ENCODE measurements at regions not wholly inside any gene's neighbourhood (a gene's known extent, or its start where the extent isn't known, plus 50 kb on each side); places are given as distances from the start of the nearest gene placed in this dataset.

DNA sequence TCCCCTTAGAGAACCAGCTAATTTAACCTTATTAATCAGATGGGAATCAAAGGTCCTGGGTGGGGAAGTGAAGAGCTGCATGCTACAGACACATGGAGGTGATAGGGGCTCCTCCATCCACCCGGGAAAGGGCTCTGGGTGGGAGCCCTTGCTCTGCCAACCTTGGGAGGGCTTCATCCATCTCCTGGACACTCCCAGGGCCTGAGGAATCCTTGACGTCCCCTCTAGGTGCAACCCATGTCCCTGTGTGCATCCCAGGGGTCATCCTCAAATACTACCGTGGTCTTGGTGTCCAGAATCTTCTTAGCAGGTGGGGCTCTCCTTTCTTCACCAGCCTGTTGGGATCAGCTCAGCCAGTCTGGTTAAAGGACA, 55.4 kb upstream of the IGFBP3 start:
- no peak overlapping the region for H3K4me3 ChIP-seq (ENCODE audit: severe bottlenecking)
- no peaks in the 10 kb centered on the region for H3K27me3 ChIP-seq (ENCODE audit: insufficient read depth, poor library complexity, severe bottlenecking)
- ATAC-seq (ENCODE audit: low read depth) (no peak), DNase-seq (ENCODE audit: low spot score) (no peak)
- TF ChIP-seq CTCF (IDR thresholded peaks at IDR 0.05; ENCODE audit: poor library complexity, severe bottlenecking) = no peak
- H3K9me3 ChIP-seq (ENCODE audit: severe bottlenecking) = no peaks in the 10 kb centered on the region
- no peak overlapping the region for H3K27ac ChIP-seq (ENCODE audit: poor library complexity, severe bottlenecking)
- no peaks in the 10 kb centered on the region for H3K36me3 ChIP-seq (ENCODE audit: low read depth)
- peaks cover 21% of the 10 kb centered on the region for H3K4me1 ChIP-seq (ENCODE audit: insufficient read depth, poor library complexity, severe bottlenecking)

DNA sequence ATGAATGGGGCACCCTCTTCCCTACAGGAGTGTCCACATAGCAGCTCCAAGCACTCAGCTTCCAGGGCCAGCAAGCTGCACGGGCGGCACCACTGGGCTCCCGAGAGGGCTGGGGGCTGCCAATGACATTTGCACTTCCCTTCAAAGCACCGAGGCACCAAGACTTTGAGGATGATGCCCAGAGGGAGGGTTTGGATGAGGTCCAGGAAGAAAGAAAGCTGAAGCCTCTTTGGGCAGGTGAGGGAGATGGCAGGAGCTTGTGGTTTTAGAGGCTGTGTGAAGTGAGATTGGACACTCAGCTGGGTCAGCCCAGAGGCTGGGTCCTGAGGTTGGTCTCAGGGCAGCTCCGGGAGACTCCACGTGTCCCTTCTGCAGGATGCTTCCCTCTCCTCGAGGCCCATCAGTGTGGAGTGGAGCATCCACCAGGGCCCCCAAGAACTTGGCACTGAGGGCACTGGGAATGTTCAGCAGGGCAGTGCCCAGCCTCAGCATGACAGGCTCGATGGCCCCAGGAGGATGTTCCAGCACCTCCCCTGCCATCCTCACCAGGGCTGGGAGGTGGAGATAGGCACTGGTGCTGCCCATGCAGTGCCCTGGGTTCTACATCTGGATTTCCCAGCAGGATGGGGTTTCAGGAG, 54.9 kb upstream of the IGFBP3 start:
- peaks cover 21% of the 10 kb centered on the region for H3K4me1 ChIP-seq (ENCODE audit: insufficient read depth, poor library complexity, severe bottlenecking)
- DNase-seq (ENCODE audit: low spot score) (no peak), ATAC-seq (ENCODE audit: low read depth) (no peak)
- no peak for TF ChIP-seq CTCF (IDR thresholded peaks at IDR 0.05; ENCODE audit: poor library complexity, severe bottlenecking)
- H3K27ac ChIP-seq (ENCODE audit: poor library complexity, severe bottlenecking) = no peak overlapping the region
- no peaks in the 10 kb centered on the region for H3K9me3 ChIP-seq (ENCODE audit: severe bottlenecking)
- no peaks in the 10 kb centered on the region for H3K27me3 ChIP-seq (ENCODE audit: insufficient read depth, poor library complexity, severe bottlenecking)
- H3K4me3 ChIP-seq (ENCODE audit: severe bottlenecking) = no peak overlapping the region
- no peaks in the 10 kb centered on the region for H3K36me3 ChIP-seq (ENCODE audit: low read depth)

DNA sequence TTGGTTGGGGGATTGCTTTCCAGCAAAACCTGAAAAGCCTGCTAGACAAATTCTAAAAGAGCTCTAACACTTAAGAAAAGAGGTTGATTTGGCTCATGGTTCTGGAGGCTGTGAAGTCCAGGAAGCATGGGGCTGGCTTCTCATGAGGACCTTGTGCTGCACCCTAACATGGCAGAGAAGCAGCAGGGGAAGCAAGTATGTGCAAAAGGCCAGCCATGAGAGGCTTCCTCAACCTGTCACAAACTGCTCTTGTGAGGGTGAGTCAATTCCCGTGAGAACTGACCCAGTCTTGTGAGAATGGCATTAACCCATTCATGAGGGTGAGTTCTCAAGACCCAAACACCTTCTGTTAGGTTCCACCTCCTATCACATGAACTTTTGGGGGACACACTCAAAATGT, 54.3 kb upstream of the IGFBP3 start:
- ATAC-seq (ENCODE audit: low read depth) (no peak), DNase-seq (ENCODE audit: low spot score) (no peak)
- H3K4me1 ChIP-seq (ENCODE audit: insufficient read depth, poor library complexity, severe bottlenecking) = peaks cover 21% of the 10 kb centered on the region
- no peaks in the 10 kb centered on the region for H3K36me3 ChIP-seq (ENCODE audit: low read depth)
- H3K9me3 ChIP-seq (ENCODE audit: severe bottlenecking) = no peaks in the 10 kb centered on the region
- no peak overlapping the region for H3K27ac ChIP-seq (ENCODE audit: poor library complexity, severe bottlenecking)
- no peak for TF ChIP-seq CTCF (IDR thresholded peaks at IDR 0.05; ENCODE audit: poor library complexity, severe bottlenecking)
- no peak overlapping the region for H3K4me3 ChIP-seq (ENCODE audit: severe bottlenecking)
- H3K27me3 ChIP-seq (ENCODE audit: insufficient read depth, poor library complexity, severe bottlenecking) = no peaks in the 10 kb centered on the region

GRCh38 chr7:45974540-45975360, 53.7 kb upstream of the IGFBP3 start:
- DNase-seq (ENCODE audit: low spot score) = no peak
- no peak overlapping the region for H3K4me3 ChIP-seq (ENCODE audit: severe bottlenecking)
- no peaks in the 10 kb centered on the region for H3K9me3 ChIP-seq (ENCODE audit: severe bottlenecking)
- H3K36me3 ChIP-seq (ENCODE audit: low read depth) = no peaks in the 10 kb centered on the region
- no peaks in the 10 kb centered on the region for H3K27me3 ChIP-seq (ENCODE audit: insufficient read depth, poor library complexity, severe bottlenecking)
- H3K4me1 ChIP-seq (ENCODE audit: insufficient read depth, poor library complexity, severe bottlenecking) = peaks cover 21% of the 10 kb centered on the region
- H3K27ac ChIP-seq (ENCODE audit: poor library complexity, severe bottlenecking) = no peak overlapping the region
- TF ChIP-seq CTCF (IDR thresholded peaks at IDR 0.05; ENCODE audit: poor library complexity, severe bottlenecking) = no peak
- ATAC-seq (ENCODE audit: low read depth) = no peak
